ENCODE measurements at regions not wholly inside any gene's neighbourhood (a gene's known extent, or its start where the extent isn't known, plus 50 kb on each side); places are given as distances from the start of the nearest gene placed in this dataset.

GRCh38 chr22:49392247-49392646, 435.4 kb downstream of the BRD1 start:
- TF ChIP-seq CTCF (conservative IDR thresholded peaks at IDR 0.05; ENCODE audit: low read depth in 2 of 2) = no peak
- TF ChIP-seq EZH2 (IDR thresholded peaks at IDR 0.05; ENCODE audit: low read depth, unreplicated experiment) = no peak
- no peak for TF ChIP-seq EZH2phosphoT487 (IDR thresholded peaks at IDR 0.05; ENCODE audit: unreplicated experiment)
- TF ChIP-seq POLR2AphosphoS5 (IDR thresholded peaks at IDR 0.05; ENCODE audit: low read depth) = no peak
- no peak for TF ChIP-seq REST (IDR thresholded peaks at IDR 0.05; ENCODE audit: unreplicated experiment)
- no peak for TF ChIP-seq STAT1 (IDR thresholded peaks at IDR 0.05; ENCODE audit: unreplicated experiment)
- no peak for TF ChIP-seq ETS1 (IDR thresholded peaks at IDR 0.05)
- no peak for TF ChIP-seq NANOG (IDR thresholded peaks at IDR 0.05; ENCODE audit: borderline replicate concordance)
- TF ChIP-seq JUNB (IDR thresholded peaks at IDR 0.05; ENCODE audit: unreplicated experiment) = no peak
- TF ChIP-seq ZNF331 (CRISPR knock-in tag; IDR thresholded peaks at IDR 0.05; ENCODE audit: low read depth) = no peak
- TF ChIP-seq ZNF114 (CRISPR knock-in tag; IDR thresholded peaks at IDR 0.05) = no peak

Measured in GM23338 (cell line).